AG10803 (cell line): ENCODE measurements at regions not wholly inside any gene's neighbourhood (a gene's known extent, or its start where the extent isn't known, plus 50 kb on each side); places are given as distances from the start of the nearest gene placed in this dataset.

Experiments used
- DNase-seq: peaks from one replicate; pipeline ENCODE4 v3.0.0; 2010; ENCODE audit warnings: low read depth
- H3K4me3 ChIP-seq: 2 replicates; pipeline ENCODE4 v1.5.1; 2011; ENCODE audit warnings: mild to moderate bottlenecking, low read length, control low read depth
- TF ChIP-seq, protein P1 (sequence below): conservative IDR thresholded peaks from 2 replicates; pipeline ENCODE4 v1.5.1; 2011; ENCODE audit warnings: mild to moderate bottlenecking, low read length, control low read depth, inconsistent platforms

DNA sequence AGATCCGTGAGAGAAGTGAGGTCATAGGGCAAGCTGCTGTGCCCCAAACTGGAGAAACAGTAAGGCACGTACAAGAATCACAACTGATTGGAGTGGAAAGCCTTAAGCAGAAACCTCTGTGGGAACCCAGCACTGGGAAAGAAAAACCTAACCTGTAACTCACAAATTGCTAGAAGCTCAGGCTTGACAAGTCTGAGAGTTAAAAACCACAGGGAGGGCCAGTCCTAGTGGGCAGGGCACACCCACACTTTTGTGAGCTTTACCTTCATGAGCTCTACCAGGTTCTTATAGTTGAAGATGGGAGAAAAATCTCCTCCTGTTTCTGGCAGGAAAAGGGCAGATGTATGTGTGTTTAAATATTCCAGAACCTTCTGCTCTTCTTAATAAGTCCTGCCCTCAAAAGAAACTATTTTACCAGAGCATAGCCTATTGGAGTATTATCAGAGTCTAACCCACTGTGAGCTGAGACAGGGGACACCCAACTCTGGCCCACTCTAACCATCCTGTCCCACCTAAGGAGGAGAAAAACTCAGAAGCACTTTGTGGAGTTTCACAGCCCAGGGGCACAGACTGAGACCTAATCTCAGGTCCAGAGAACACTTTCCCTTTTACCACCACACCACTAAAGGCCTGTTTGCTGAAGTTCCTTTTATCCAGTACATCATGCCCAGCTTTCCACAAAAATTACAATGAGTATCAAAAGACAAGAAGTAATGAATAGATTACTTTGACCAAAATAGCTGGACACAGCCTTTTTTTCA is 1265.7 kb upstream of the CHAC2 start:
- TF ChIP-seq, protein P1, sequence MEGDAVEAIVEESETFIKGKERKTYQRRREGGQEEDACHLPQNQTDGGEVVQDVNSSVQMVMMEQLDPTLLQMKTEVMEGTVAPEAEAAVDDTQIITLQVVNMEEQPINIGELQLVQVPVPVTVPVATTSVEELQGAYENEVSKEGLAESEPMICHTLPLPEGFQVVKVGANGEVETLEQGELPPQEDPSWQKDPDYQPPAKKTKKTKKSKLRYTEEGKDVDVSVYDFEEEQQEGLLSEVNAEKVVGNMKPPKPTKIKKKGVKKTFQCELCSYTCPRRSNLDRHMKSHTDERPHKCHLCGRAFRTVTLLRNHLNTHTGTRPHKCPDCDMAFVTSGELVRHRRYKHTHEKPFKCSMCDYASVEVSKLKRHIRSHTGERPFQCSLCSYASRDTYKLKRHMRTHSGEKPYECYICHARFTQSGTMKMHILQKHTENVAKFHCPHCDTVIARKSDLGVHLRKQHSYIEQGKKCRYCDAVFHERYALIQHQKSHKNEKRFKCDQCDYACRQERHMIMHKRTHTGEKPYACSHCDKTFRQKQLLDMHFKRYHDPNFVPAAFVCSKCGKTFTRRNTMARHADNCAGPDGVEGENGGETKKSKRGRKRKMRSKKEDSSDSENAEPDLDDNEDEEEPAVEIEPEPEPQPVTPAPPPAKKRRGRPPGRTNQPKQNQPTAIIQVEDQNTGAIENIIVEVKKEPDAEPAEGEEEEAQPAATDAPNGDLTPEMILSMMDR: no peak
- no peak for DNase-seq
- H3K4me3 ChIP-seq: no peak overlapping the region

DNA sequence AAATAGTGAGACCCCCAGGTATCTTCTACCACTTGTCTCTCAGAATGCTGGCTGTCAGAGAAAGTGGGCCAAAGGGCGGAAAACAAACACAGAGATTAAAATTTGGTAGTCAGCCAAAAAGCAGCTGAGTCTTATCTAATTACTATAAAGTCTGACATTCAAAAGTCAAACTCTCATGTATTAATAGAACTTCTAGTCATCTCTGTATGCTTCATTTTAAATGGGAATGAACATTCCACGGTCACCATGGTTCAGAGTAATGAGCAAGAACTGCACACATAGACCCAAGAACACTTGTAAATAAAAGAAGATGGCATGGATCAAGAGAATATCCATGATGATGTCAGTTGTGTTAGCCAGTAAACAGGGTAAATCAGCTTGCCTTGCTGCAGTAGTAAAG is 1267.0 kb upstream of the CHAC2 start:
- no peak for DNase-seq
- TF ChIP-seq, protein P1: no peak
- no peak overlapping the region for H3K4me3 ChIP-seq

DNA sequence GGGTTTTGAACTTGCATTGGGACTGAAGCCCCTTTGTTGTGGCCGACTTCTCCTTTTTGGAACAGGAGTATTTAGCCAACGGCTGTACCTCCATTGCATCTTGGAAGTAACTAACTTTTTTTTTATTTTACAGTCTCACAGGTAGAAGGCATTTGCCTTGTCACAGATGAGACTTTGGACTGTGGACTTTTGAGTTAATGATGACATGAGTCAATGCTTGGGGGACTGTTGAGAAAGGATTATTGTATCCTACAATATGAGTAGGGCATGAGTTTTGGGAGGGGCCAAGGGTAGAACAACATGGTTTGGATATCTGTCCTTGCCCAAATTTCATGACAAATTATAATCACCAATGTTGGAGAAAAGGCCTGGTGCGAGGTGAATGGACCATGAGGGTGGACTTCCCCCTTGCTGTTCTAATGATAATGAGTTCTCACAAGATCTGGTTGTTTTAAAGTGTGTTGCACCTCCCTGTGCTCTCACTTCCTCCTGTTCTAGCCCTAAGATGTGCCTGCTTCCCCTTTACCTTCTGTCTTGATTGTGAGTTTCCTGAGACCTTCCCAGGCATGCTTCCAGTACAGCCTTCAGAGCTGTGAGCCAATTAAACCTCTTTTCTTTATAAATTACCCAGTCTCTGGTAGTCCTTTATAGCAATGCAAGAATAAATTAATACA is 1269.4 kb upstream of the CHAC2 start:
- TF ChIP-seq, protein P1: no peak
- no peak overlapping the region for H3K4me3 ChIP-seq
- no peak for DNase-seq

DNA sequence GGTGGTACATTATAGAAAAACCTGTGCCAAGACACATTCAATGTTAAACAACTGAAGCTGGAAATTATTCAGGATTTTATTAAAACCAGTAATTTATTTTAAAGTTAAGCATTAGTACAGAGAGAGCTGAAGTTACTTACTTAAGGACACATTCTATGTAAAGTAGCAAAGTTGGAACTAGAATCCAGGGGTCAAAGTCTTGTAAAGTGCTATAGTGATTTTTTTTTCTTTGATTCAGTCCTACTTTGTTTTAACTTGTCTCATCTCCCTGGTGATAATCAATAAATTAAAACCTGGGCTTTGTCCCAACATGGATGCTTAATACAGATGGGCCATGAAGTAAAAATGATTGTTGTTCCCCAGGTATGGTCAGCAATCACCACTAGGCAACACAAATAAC is 1271.8 kb upstream of the CHAC2 start:
- TF ChIP-seq, protein P1: no peak
- H3K4me3 ChIP-seq: no peak overlapping the region
- DNase-seq: no peak

DNA sequence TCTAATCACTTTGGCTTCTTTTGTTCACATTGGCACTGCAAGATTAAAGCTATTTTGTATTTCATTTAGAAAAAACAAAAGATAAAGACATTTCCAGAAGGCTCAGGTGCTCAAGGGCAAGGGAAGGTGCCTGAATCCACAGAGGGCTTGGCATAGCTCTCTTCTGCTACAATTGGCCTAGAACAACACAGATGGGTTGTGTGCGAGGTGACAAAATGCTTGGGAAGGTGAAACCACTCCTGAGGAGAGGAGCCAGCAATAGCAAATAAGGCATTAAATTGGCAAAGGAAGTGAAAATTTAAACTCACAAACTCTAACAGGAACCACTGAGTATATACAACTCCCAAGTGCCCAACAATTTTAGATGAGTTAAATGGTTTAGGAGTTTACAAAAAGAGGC is 1290.4 kb upstream of the CHAC2 start:
- no peak for DNase-seq
- H3K4me3 ChIP-seq: no peak overlapping the region
- TF ChIP-seq, protein P1: no peak

DNA sequence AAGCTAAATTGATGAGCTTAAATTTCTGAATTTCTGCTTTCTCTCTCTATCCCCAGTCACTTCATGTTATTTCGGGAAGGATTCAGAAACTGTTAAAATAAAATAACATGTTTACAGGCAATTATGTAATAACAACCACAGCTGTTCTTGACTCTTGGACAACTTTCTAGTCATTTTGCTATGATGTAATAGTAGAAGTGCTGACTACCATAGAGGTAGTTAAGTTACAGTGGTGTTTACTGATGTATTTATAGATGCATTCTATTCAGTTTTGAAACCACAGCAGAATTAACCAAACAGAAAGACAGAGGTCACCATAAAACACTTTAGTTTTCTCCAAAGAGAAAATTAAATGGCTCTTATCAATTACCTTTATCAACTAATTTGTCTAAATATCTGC is 1292.0 kb upstream of the CHAC2 start:
- TF ChIP-seq, protein P1: no peak
- DNase-seq: no peak
- H3K4me3 ChIP-seq: no peak overlapping the region

DNA sequence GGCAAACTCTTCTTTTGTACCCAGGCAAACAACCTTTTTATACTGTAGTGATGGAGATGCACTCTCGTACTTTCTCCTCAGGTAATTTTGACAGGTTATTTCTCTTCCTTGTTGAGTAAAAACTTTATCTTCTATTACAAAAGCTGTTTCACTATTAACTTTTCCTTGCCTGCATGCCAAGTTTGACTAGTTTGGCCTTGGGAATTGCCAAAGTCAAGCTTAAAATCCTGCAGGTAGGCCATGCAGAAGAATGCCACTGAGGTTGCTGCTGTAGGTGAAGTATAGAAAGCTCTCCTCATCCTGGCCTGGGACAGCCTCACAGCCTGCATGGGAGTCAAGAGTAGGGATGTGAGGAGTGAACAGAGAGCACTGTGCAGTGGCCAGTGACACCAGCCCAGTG is 1293.5 kb upstream of the CHAC2 start:
- TF ChIP-seq, protein P1: no peak
- no peak for DNase-seq
- H3K4me3 ChIP-seq: no peak overlapping the region
